Testis (tissue), 2 donors: ENCODE measurements at regions not wholly inside any gene's neighbourhood (a gene's known extent, or its start where the extent isn't known, plus 50 kb on each side); places are given as distances from the start of the nearest gene placed in this dataset.

Source experiments
- POLR2A ChIP-seq: fragments of 450-650 bp; IDR thresholded peaks from one replicate; pipeline ENCODE4 v1.6.1; 2017; ENCODE audit warnings: antibody characterized with exemption, mild to moderate bottlenecking, moderate library complexity
- TF ChIP-seq, protein P1 (sequence below), 3 experiments: fragments of 450-650 bp in 2 of 3; fragments of 200-600 bp in 1 of 3; sonication (generic) in 1 of 3; IDR thresholded peaks; one replicate each; pipeline ENCODE4 v1.5.1; 2016 to 2019; ENCODE audit warnings: antibody characterized with exemption in 3 of 3, mild to moderate bottlenecking in 2 of 3, moderate library complexity in 1 of 3

DNA sequence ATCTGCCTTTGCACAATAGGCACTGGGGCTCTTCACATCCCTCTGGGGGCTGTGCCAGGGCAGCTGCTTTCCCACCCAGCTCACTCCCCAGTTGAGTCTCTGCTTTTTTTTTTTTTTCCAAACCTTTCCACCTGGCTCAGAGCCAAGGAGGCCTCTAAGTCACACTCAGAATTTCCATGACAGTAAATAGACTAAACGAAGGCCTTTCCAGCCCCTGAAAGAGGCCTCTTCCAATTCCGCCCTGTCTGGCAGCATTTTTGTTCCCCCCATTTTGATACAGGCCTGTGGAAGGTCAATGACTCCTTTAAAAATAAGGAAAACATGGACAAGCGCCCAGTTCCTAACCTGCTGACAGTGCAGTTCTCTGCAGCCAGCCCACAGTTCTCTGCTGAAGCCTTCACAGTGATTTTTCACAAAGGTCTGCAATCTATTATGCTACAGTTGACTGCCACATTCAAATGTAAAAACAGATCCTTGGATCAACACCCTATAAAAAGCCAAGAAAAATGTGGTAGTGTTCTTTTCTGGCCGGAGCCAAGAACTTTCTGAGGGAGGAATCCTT is 107.5 kb upstream of the SESN3 start:
- no peak for TF ChIP-seq POLR2A
- TF ChIP-seq, protein P1, sequence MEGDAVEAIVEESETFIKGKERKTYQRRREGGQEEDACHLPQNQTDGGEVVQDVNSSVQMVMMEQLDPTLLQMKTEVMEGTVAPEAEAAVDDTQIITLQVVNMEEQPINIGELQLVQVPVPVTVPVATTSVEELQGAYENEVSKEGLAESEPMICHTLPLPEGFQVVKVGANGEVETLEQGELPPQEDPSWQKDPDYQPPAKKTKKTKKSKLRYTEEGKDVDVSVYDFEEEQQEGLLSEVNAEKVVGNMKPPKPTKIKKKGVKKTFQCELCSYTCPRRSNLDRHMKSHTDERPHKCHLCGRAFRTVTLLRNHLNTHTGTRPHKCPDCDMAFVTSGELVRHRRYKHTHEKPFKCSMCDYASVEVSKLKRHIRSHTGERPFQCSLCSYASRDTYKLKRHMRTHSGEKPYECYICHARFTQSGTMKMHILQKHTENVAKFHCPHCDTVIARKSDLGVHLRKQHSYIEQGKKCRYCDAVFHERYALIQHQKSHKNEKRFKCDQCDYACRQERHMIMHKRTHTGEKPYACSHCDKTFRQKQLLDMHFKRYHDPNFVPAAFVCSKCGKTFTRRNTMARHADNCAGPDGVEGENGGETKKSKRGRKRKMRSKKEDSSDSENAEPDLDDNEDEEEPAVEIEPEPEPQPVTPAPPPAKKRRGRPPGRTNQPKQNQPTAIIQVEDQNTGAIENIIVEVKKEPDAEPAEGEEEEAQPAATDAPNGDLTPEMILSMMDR (IDR thresholded peaks at IDR 0.05), result no peak
